ENCODE measurements at regions not wholly inside any gene's neighbourhood (a gene's known extent, or its start where the extent isn't known, plus 50 kb on each side); places are given as distances from the start of the nearest gene placed in this dataset.

DNA sequence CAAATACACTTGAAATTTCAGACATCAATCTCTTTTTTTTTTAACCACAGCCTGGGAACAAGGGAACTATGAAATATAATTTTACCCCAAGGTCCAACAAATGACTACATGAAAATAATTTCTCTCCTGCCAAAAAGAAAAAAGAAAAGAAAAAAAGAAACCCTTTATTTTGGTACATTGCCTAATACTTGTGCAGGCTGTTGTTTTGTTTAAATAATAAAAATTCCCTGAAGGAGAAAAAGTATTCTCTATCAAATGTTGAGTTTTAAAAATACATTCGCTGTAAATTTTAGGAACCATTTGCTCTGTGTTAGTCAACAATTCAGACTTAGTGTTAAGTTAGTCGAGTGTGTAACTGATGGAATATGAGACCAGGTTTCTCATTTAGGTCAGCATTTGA lies 155.4 kb downstream of the PRDM6 start:
- TF ChIP-seq, protein P1, sequence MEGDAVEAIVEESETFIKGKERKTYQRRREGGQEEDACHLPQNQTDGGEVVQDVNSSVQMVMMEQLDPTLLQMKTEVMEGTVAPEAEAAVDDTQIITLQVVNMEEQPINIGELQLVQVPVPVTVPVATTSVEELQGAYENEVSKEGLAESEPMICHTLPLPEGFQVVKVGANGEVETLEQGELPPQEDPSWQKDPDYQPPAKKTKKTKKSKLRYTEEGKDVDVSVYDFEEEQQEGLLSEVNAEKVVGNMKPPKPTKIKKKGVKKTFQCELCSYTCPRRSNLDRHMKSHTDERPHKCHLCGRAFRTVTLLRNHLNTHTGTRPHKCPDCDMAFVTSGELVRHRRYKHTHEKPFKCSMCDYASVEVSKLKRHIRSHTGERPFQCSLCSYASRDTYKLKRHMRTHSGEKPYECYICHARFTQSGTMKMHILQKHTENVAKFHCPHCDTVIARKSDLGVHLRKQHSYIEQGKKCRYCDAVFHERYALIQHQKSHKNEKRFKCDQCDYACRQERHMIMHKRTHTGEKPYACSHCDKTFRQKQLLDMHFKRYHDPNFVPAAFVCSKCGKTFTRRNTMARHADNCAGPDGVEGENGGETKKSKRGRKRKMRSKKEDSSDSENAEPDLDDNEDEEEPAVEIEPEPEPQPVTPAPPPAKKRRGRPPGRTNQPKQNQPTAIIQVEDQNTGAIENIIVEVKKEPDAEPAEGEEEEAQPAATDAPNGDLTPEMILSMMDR (IDR thresholded peaks at IDR 0.05), result no peak
- TF ChIP-seq TCF7L2 (IDR thresholded peaks at IDR 0.05; ENCODE audit: low read depth, low read length) (no peak), POLR2AphosphoS5 (IDR thresholded peaks at IDR 0.05; ENCODE audit: low read depth, low read length) (no peak)

Data from Panc1 (cell line).